ENCODE measurements at regions not wholly inside any gene's neighbourhood (a gene's known extent, or its start where the extent isn't known, plus 50 kb on each side); places are given as distances from the start of the nearest gene placed in this dataset.
A peak's percentile ranks its signal among the peaks of the same experiment; 100 is the strongest.

- peak; percentile 36 for DNase-seq
Measured at GRCh38 chr2:8477552-8478470, 204.0 kb upstream of the ID2 start.

GRCh38 chr2:8478471-8478793 lies 203.4 kb upstream of the ID2 start:
- DNase-seq: no peak

- DNase-seq: no peak
Measured at GRCh38 chr2:8479298-8479697, 202.6 kb upstream of the ID2 start.

GRCh38 chr2:8480915-8481314 lies 200.9 kb upstream of the ID2 start:
- DNase-seq: no peak

- peak; percentile 60 for DNase-seq
Measured at GRCh38 chr2:8481463-8482009, 200.3 kb upstream of the ID2 start.

DNA sequence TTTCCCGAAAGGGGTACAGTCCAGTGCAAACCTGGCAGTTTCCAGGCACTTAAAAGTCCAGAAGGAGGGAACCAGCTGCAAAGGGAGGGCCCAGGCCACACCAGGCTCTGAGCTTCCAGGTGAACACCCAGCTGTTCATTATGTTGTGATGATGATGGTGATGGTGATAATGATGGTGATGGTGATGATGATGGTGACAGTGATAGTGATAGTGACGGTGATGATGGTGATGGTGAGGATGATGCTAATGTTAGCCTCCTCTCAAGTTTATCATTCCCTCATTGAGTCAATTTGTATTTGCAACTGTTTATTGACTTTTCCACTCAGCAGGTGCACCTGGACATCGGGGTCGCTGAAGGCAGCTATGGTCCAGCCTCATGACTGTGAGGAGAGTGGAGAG lies 199.4 kb upstream of the ID2 start:
- DNase-seq: no peak

DNA sequence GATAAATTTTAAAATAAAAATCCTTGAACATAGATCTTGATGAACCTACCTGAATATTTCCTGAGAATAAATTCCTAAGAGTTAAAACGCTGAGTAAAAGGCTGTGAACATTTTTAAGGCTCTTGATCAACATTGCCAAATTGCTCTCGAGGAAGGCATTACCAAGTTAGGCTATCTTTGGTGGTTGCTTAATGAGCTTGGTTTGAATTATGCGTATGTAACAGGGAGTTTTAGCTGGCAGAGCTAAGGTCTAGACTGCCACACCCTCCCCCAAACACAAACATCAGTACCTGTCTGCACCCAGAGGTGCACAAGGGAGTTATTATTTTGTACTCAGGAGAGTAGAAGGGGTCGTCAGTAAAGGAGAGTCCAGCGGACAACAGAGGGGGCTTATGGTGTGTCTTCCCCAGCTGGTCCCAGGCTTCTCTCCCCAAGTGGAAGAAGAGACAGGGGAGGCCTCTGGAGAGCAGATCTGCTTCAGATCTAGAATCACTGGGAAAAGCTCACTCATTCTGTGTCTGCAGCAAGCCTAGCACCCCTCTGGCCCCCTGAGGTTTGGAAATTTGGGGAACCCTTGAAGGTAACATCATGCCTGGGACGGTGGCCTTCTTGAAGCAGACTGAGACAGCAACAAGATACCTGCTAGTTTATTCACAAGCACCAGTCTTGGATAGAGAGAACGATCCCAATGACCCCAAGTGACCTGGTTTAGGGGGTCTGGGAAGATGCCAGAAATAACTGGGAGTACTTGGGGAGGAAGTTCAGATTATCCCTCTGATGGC lies 197.2 kb upstream of the ID2 start:
- DNase-seq: no peak

- DNase-seq: no peak
Measured at GRCh38 chr2:8485736-8486135, 196.1 kb upstream of the ID2 start.

- DNase-seq: no peak
Measured at GRCh38 chr2:8486141-8486540, 195.7 kb upstream of the ID2 start.

DNA sequence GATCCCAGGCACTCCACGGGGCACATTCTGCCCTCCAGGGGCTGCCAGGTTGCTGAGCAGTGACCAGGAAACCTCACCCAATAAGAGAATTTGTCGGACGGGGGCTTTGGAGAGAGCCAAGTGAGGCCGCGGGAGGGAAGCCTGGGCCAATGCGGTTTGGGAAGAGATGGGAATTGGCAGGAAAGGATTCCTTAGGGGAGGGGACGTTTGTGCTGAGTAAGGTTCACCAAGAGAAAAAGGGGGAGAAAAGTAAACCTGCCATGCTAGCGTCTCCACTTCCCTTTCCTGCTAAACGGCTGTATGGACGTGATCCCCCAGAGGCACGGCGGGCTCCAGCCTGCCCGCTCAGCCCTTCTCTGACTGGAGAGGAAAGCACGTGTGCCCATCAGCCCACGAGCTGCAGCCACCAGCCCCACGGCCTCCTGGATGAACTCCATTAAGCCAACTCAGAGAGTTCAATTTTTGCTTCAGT lies 194.4 kb upstream of the ID2 start:
- DNase-seq: no peak

GRCh38 chr2:8488001-8488738 lies 193.7 kb upstream of the ID2 start:
- peak; percentile 73 for DNase-seq

DNA sequence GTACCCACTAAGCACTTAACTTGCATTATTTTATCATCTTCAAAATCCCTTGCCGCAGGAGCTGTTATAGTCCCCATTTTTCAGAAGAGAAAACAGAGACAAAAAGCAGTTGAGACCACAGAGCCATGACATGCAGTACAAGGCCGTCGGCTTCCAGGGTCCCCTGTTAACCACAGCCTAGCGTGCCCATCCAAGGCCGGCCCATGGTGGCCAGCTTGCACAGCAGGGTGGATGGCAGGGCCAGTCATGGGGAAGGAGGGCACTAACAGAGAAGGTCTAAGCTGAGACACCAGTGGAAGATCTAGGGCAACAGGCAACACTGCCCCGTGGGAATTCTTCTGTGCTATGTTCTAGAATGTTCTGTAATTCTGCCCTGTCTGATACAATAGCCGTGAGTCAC lies 192.6 kb upstream of the ID2 start:
- no peak for DNase-seq

DNA sequence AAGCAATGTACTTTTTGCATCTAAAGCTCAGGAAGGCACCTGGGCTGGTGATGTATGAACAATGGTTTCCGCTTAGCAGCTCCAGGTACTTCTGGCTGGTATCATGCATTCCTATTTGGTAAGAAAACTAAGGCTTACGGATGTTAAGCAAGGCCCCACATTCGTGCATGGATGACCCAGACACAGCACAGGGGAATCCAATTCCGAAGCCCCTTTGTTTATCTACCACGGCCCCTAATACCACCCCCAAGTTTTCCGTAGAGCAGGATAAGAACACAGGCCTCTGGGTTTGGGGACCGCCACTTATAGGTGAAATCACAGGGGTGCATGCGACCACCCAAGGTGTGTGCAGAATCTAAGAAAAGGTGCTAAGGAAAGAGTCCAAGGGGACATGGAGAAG lies 192.1 kb upstream of the ID2 start:
- no peak for DNase-seq

DNA sequence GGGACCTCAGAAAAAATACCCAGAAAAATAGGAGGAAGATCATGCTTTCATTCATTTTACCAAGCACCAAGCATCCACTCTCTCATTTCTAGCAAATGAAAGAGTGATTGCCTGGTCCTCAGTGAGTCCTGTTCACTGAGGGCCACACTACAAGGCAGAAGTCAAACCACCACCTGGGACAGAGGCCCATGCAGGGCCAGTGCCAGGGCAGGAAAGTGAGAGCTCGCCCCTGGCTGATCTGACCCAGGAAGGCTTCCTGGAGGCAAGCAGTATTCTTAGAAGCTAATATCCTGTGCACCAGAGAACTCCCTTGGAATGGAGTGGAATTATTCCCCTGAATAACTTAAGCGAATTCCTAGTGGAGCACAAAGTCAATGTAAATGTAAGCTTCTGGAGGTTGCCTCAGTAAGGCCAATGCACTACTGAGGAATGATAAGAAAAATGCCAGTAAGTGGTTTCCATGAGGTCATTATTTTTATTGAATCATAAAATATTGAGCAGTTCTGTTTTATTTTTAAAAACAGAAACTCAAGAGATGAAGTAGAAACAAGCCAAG lies 191.6 kb upstream of the ID2 start:
- no peak for DNase-seq

GRCh38 chr2:8491296-8492027 lies 190.4 kb upstream of the ID2 start:
- no peak for DNase-seq

- DNase-seq: no peak
Measured at GRCh38 chr2:8494151-8494550, 187.7 kb upstream of the ID2 start.

DNA sequence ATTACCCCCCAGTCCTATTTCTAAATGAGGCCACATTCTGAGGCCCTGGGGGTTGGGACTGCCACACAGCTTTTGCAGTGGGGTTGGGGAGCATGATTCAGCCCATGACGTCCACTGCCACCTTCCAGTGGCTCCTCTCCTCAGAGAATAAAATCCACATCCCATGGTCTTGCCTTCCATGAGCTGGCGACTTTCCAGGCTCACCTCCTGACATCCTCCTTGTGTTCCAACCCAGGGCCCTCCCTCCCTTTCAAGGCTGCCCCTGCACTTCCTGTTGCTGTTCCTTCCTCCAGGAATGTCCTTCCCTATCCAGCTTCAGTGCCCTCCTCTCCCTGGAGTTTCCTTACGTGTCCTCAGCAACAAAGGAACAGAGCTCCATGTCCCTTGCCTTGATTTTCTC lies 187.3 kb upstream of the ID2 start:
- no peak for DNase-seq

GRCh38 chr2:8495189-8495989 lies 186.5 kb upstream of the ID2 start:
- DNase-seq: no peak

DNA sequence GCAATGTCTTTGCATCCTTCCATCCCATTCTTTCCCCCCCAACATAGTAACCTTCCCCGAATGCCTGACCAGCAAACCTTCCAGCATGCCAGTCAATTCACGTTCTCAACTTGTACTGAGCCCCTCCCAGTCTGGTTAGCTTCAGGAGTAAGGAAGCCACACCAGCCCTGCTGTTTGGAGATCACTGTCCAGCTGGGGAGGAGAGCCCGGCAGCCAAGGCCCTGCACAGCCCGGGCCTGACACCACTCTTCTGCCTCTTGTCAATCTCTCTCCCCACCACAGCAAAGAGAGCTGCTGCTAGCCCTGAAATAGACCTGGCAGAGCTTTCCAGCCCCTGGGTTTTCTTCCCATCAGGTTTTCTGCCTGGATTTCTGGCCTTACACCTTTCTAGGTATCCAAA lies 185.8 kb upstream of the ID2 start:
- DNase-seq: no peak

- no peak for DNase-seq
Measured at GRCh38 chr2:8496617-8497016, 185.2 kb upstream of the ID2 start.

DNA sequence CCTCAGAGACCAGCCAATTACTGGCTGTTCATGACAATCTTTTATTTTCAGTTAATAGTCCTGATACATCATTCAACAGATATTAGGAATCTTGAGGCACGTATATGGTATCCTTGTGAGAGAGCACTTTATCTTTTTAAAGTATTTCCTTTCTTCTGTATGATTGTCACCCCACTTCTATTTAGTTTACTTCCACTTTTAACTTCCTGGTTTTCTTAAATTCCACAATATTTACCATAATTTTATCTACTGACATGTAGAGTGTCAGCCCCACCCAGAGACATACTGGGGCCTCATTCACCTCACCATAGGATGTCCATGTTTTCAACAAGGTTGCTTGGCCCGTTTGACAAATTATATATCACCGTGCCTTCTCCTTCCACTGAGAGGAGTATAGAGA lies 182.9 kb upstream of the ID2 start:
- no peak for DNase-seq
